GM12878 (cell line): ENCODE measurements at regions not wholly inside any gene's neighbourhood (a gene's known extent, or its start where the extent isn't known, plus 50 kb on each side); places are given as distances from the start of the nearest gene placed in this dataset.

ENCODE experiments used
- ATAC-seq: fragments of 200-7000 bp; cut with Tn5 transposase; 3 replicates; pipeline ENCODE4 v1.9.1; 2020; ENCODE audit warnings: mild to moderate bottlenecking, moderate library complexity
- BruUV-seq: library from RNA; stranded (reverse); fragments of 400-500 nt; replicated peaks from 2 replicates; lab custom pipeline; 2021; lab: Mats Ljungman, UMichigan
- CTCF ChIA-PET: fragments of 300-600 bp; sonication (Branson Sonifier 250); formaldehyde crosslinking; extraction: SDS; loops from one replicate; lab custom pipeline; 2021; ENCODE audit warnings: inconsistent platforms; lab: Yijun Ruan, JAX
- POLR2A ChIA-PET: fragments of 350-600 bp; formaldehyde crosslinking; extraction: SDS; loops from one replicate; lab custom pipeline; 2021; ENCODE audit warnings: inconsistent platforms; lab: Charles Lee
- RAD21 ChIA-PET: fragments of 300-600 bp; sonication (Branson Sonifier 250); formaldehyde crosslinking; loops from one replicate; lab custom pipeline; 2023; ENCODE audit warnings: antibody characterized with exemption; ENCODE audit not compliant: unreplicated experiment; lab: Charles Lee
- SMC1A ChIA-PET: fragments of 300-600 bp; sonication (Branson Sonifier 250); formaldehyde crosslinking; loops from one replicate; lab custom pipeline; 2023; ENCODE audit not compliant: unreplicated experiment, uncharacterized antibody; lab: Charles Lee
- DNase-seq: peaks from one replicate; pipeline ENCODE4 v3.0.0-alpha.2; 2011; ENCODE audit warnings: low read depth, low spot score
- FAIRE-seq: peaks from 3 replicates; lab custom pipeline; 2011; peaks lifted over from hg19 to GRCh38; lab: Jason Lieb, UNC
- H2AFZ ChIP-seq: 2 replicates; pipeline ENCODE4 v1.6.0; 2011; ENCODE audit warnings: low read depth, low read length, control low read depth; ENCODE audit not compliant: control insufficient read depth
- H3K27ac ChIP-seq: 2 replicates; pipeline ENCODE4 v1.5.1; 2011; ENCODE audit warnings: control low read depth; ENCODE audit not compliant: control insufficient read depth, insufficient read depth
- H3K27me3 ChIP-seq, 2 experiments: replicated peaks in 1 of 2; 2 replicates each; pipeline versions ENCODE4 v1.6.0 to v1.6.1; 2011; ENCODE audit warnings: low read length in 1 of 2; ENCODE audit not compliant: control insufficient read depth in 2 of 2, insufficient read depth in 2 of 2
- H3K36me3 ChIP-seq, 2 experiments: 2 replicates each; pipeline ENCODE4 v1.5.1; 2011; ENCODE audit warnings: low read length in 1 of 2; ENCODE audit not compliant: control insufficient read depth in 2 of 2, insufficient read depth in 2 of 2
- H3K4me1 ChIP-seq: 2 replicates; pipeline ENCODE4 v1.6.1; 2011; ENCODE audit warnings: mild to moderate bottlenecking, low read length, moderate library complexity, mixed read lengths; ENCODE audit not compliant: control insufficient read depth, insufficient read depth
- H3K4me2 ChIP-seq: 2 replicates; pipeline ENCODE4 v1.6.0; 2011; ENCODE audit warnings: control low read depth; ENCODE audit not compliant: control insufficient read depth, insufficient read depth
- H3K4me3 ChIP-seq: fragments of 200-600 bp; sonication (generic); 2 replicates; pipeline ENCODE4 v1.5.1; 2016
- H3K79me2 ChIP-seq: 2 replicates; pipeline ENCODE4 v1.6.0; 2011; ENCODE audit warnings: low read length; ENCODE audit not compliant: control insufficient read depth, insufficient read depth
- H3K9ac ChIP-seq: 2 replicates; pipeline ENCODE4 v1.8.0; 2011; ENCODE audit warnings: low read length, control low read depth, mixed read lengths; ENCODE audit not compliant: control insufficient read depth, insufficient read depth
- H3K9me3 ChIP-seq: replicated peaks from 3 replicates; pipeline ENCODE4 v1.5.1; 2011; ENCODE audit warnings: mild to moderate bottlenecking, low read length; ENCODE audit not compliant: control insufficient read depth, insufficient read depth
- H4K20me1 ChIP-seq: 2 replicates; pipeline ENCODE4 v1.6.0; 2011; ENCODE audit not compliant: control insufficient read depth, insufficient read depth
- BACH1 ChIP-seq: fragments of 450-650 bp; IDR thresholded peaks from 2 replicates; pipeline ENCODE4 v1.6.1; 2017; ENCODE audit warnings: mild to moderate bottlenecking, borderline replicate concordance
- CBFB ChIP-seq: IDR thresholded peaks from 2 replicates; pipeline ENCODE4 v1.6.1; 2016; ENCODE audit warnings: antibody characterized with exemption, low read depth
- LARP7 ChIP-seq: fragments of 450-650 bp; IDR thresholded peaks from 2 replicates; pipeline ENCODE4 v1.6.1; 2017; ENCODE audit warnings: mild to moderate bottlenecking
- NFIC ChIP-seq: IDR thresholded peaks from 2 replicates; pipeline ENCODE4 v1.6.1; 2012; ENCODE audit warnings: low read depth, mild to moderate bottlenecking, inconsistent platforms, low read length, moderate library complexity
- PAX5 ChIP-seq: IDR thresholded peaks from 2 replicates; pipeline ENCODE4 v1.6.1; 2011; ENCODE audit warnings: low read depth, low read length, borderline replicate concordance
- POU2F2 ChIP-seq: IDR thresholded peaks from 3 replicates; pipeline ENCODE4 v1.6.1; 2011; ENCODE audit warnings: low read depth, mild to moderate bottlenecking, low read length, borderline replicate concordance
- SMC3 ChIP-seq: IDR thresholded peaks from 2 replicates; pipeline ENCODE4 v1.6.1; 2011; ENCODE audit warnings: low read length, improper control_type of control experiment, borderline replicate concordance
- SP1 ChIP-seq: IDR thresholded peaks from one replicate; pipeline ENCODE4 v1.6.1; 2011; ENCODE audit warnings: low read depth, low read length
- STAT1 ChIP-seq: fragments of 450-650 bp; conservative IDR thresholded peaks from 2 replicates; pipeline ENCODE4 v1.6.1; 2014; ENCODE audit warnings: antibody characterized with exemption, mild to moderate bottlenecking
- ZBTB11 ChIP-seq: fragments of 450-650 bp; formaldehyde crosslinking; IDR thresholded peaks from 2 replicates; pipeline ENCODE4 v1.5.0; 2022; ENCODE audit warnings: mild to moderate bottlenecking, missing genetic modification characterization
- ZBTB40 ChIP-seq: fragments of 450-650 bp; IDR thresholded peaks from 2 replicates; pipeline ENCODE4 v1.6.1; 2016; ENCODE audit warnings: mild to moderate bottlenecking, moderate library complexity, borderline replicate concordance
- WGBS: methylation state at CpG from one replicate; pipeline ENCODE4 v1.1.6; 2016; ENCODE audit warnings: low lambda C conversion rate; ENCODE audit not compliant: insufficient replicate concordance, insufficient coverage; ENCODE audit errors: missing lambda C conversion rate; 5-methylcytosine and 5-hydroxymethylcytosine counted together
- in situ Hi-C: fragments of 300-500 bp; cut with MboI; formaldehyde crosslinking; loops from 9 replicates; pipeline ENCODE4 v1.14.3; 2018; ENCODE audit warnings: mixed read lengths
- intact Hi-C: fragments of 100-400 bp; cut with micrococcal nuclease; formaldehyde crosslinking; loops from one replicate; pipeline ENCODE4 v1.14.2; 2022; ENCODE audit not compliant: unreplicated experiment

GRCh38 chrX:39675162-39675553 lies 422.6 kb downstream of the BCOR start (continued):
- TF ChIP-seq NFIC (no peak), ZBTB40 (no peak)
- TF ChIP-seq, all 136 proteins: peak for 0

GRCh38 chrX:39675619-39676018 lies 422.1 kb downstream of the BCOR start:
- no peaks in the 10 kb centered on the region for H3K79me2 ChIP-seq
- ChIA-PET RAD21 (no interaction called here), SMC1A (no interaction called here), CTCF (no interaction called here), POLR2A (no interaction called here)
- BruUV-seq = no TSS peak
- 0% methylated on average over 2 of the region's 2 CpGs for WGBS
- TF ChIP-seq PAX5 (no peak), CBFB (no peak), SP1 (no peak), BACH1 (no peak), STAT1 (no peak), LARP7 (no peak), ZBTB11 (CRISPR knock-in tag) (no peak), POU2F2 (no peak), SMC3 (no peak)
- no peaks in the 10 kb centered on the region for H3K27me3 ChIP-seq
- ATAC-seq = no peak
- no peak overlapping the region for H3K4me2 ChIP-seq
- intact Hi-C loops = no loop called here
- H3K36me3 ChIP-seq = no peaks in the 10 kb centered on the region
- no peaks in the 10 kb centered on the region; the same call in 1 of the 3 replicates for H3K9me3 ChIP-seq
- in situ Hi-C loops = no loop called here
- no peak overlapping the region for H3K9ac ChIP-seq
- DNase-seq = no peak
- FAIRE-seq = no peak
- no peak overlapping the region for H3K4me3 ChIP-seq
- no peaks in the 10 kb centered on the region for H4K20me1 ChIP-seq
- no peaks in the 10 kb centered on the region for H3K4me1 ChIP-seq
- H3K27ac ChIP-seq = no peak overlapping the region
- H2AFZ ChIP-seq = no peak overlapping the region
